HG02642 (cell line): ENCODE measurements at regions not wholly inside any gene's neighbourhood (a gene's known extent, or its start where the extent isn't known, plus 50 kb on each side); places are given as distances from the start of the nearest gene placed in this dataset.
A peak's percentile ranks its signal among the peaks of the same experiment; 100 is the strongest.
"Not testable (repeated sequence)": the region's sequence is repeated elsewhere in the genome, so short reads cannot be mapped to it uniquely, and the experiment has no call there.

Experiments
- ATAC-seq: cut with Tn5 transposase; IDR thresholded peaks from one replicate; pipeline ENCODE4 v1.9.1; 2021; ENCODE audit warnings: mild to moderate bottlenecking; ENCODE audit not compliant: unreplicated experiment, poor library complexity

GRCh38 chr14:45649051-45649450 is 396.0 kb upstream of the MIS18BP1 start:
- no peak for ATAC-seq

GRCh38 chr14:45641541-45641940 is 388.5 kb upstream of the MIS18BP1 start:
- ATAC-seq = no peak

- not testable (repeated sequence) for ATAC-seq
These were observed 381.8 kb upstream of the MIS18BP1 start for GRCh38 chr14:45634651-45635441.

- ATAC-seq = no peak
These were observed 380.4 kb upstream of the MIS18BP1 start for GRCh38 chr14:45633220-45633984.

GRCh38 chr14:45621731-45622130 is 368.7 kb upstream of the MIS18BP1 start:
- no peak for ATAC-seq

GRCh38 chr14:45619831-45620230 is 366.8 kb upstream of the MIS18BP1 start:
- ATAC-seq = no peak

- ATAC-seq = no peak
These were observed 357.3 kb upstream of the MIS18BP1 start for GRCh38 chr14:45610318-45610717.

GRCh38 chr14:45587142-45587541 is 334.1 kb upstream of the MIS18BP1 start:
- ATAC-seq = no peak

GRCh38 chr14:45559626-45560025 is 306.6 kb upstream of the MIS18BP1 start:
- no peak for ATAC-seq

- no peak for ATAC-seq
These were observed 305.2 kb upstream of the MIS18BP1 start for GRCh38 chr14:45558183-45558582.

GRCh38 chr14:45553981-45554380 is 301.0 kb upstream of the MIS18BP1 start:
- no peak for ATAC-seq

- ATAC-seq = not testable (repeated sequence)
These were observed 298.3 kb upstream of the MIS18BP1 start for GRCh38 chr14:45551240-45551820.

- ATAC-seq = no peak
These were observed 278.0 kb upstream of the MIS18BP1 start for GRCh38 chr14:45531022-45531421.

- peak; percentile 91 for ATAC-seq
These were observed 273.9 kb upstream of the MIS18BP1 start for GRCh38 chr14:45526715-45527549.

- ATAC-seq = no peak
These were observed 266.8 kb upstream of the MIS18BP1 start for GRCh38 chr14:45519766-45520165.

GRCh38 chr14:45492876-45493275 is 239.9 kb upstream of the MIS18BP1 start:
- no peak for ATAC-seq

- no peak for ATAC-seq
These were observed 238.9 kb upstream of the MIS18BP1 start for GRCh38 chr14:45491914-45492313.

- no peak for ATAC-seq
These were observed 233.6 kb upstream of the MIS18BP1 start for GRCh38 chr14:45486599-45486998.

GRCh38 chr14:45467023-45467422 is 214.0 kb upstream of the MIS18BP1 start:
- ATAC-seq = no peak

GRCh38 chr14:45434221-45434620 is 181.2 kb upstream of the MIS18BP1 start:
- ATAC-seq = no peak
